A673 (cell line): ENCODE measurements at regions not wholly inside any gene's neighbourhood (a gene's known extent, or its start where the extent isn't known, plus 50 kb on each side); places are given as distances from the start of the nearest gene placed in this dataset.

Experiments
- EZH2 ChIP-seq: fragments of 200-600 bp; sonication (generic); IDR thresholded peaks from 2 replicates; pipeline ENCODE4 v1.6.1; 2017; ENCODE audit warnings: borderline replicate concordance, low read depth, mild to moderate bottlenecking, mixed read lengths, antibody characterized with exemption, low read length; ENCODE audit not compliant: poor library complexity, severe bottlenecking
- TF ChIP-seq, protein P1 (sequence below): fragments of 300-800, 200-600 bp; sonication (generic); conservative IDR thresholded peaks from 2 replicates; pipeline ENCODE4 v1.5.1; 2017; ENCODE audit warnings: low read depth, mild to moderate bottlenecking, antibody characterized with exemption, low read length, moderate library complexity, mixed read lengths

DNA sequence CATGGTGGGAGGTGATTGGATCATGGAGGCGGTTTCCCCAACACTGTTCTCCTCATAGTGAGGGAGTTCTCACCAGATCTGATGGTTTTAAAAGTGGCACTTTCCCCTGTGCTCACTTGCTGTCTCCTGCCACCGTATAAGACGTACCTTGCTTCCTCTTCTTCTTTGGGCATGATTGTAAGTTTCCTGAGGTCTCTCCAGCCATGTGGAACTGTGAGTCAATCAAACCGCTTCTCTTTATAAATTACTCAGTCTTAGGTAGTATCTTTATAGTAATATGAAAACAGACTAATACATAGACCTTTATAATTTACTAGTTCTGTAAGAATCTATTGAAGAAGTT is 82.5 kb upstream of the PITX2 start:
- TF ChIP-seq, protein P1, sequence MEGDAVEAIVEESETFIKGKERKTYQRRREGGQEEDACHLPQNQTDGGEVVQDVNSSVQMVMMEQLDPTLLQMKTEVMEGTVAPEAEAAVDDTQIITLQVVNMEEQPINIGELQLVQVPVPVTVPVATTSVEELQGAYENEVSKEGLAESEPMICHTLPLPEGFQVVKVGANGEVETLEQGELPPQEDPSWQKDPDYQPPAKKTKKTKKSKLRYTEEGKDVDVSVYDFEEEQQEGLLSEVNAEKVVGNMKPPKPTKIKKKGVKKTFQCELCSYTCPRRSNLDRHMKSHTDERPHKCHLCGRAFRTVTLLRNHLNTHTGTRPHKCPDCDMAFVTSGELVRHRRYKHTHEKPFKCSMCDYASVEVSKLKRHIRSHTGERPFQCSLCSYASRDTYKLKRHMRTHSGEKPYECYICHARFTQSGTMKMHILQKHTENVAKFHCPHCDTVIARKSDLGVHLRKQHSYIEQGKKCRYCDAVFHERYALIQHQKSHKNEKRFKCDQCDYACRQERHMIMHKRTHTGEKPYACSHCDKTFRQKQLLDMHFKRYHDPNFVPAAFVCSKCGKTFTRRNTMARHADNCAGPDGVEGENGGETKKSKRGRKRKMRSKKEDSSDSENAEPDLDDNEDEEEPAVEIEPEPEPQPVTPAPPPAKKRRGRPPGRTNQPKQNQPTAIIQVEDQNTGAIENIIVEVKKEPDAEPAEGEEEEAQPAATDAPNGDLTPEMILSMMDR: no peak
- no peak for TF ChIP-seq EZH2
